Activated T-cell treated with anti-CD3 and anti-CD28 coated beads, Interleukin-2, amount 50 U/mL, for 72 hours (primary cell): ENCODE measurements at regions not wholly inside any gene's neighbourhood (a gene's known extent, or its start where the extent isn't known, plus 50 kb on each side); places are given as distances from the start of the nearest gene placed in this dataset.

Experiments
- ATAC-seq, 2 donors: fragments of 150-1000 bp; cut with Tn5 transposase; replicated peaks in 1 of 2; 2 replicates each; pipeline ENCODE4 v1.10.0; 2021; ENCODE audit warnings: moderate library complexity in 2 of 2, mild to moderate bottlenecking in 1 of 2
- DNase-seq, 2 donors: peaks; one replicate each; pipeline ENCODE4 v3.0.0; 2021 to 2022; ENCODE audit warnings: mixed read lengths in 1 of 2
- H3K27ac Mint-ChIP-seq: one replicate; pipeline ENCODE4 v1.8.0; 2022; ENCODE audit warnings: mild to moderate bottlenecking, moderate library complexity, mixed read lengths
- H3K27me3 Mint-ChIP-seq: one replicate; pipeline ENCODE4 v1.8.0; 2022; ENCODE audit warnings: low read depth, mixed read lengths
- H3K36me3 Mint-ChIP-seq, 2 donors: one replicate each; pipeline ENCODE4 v1.8.0; 2022; ENCODE audit warnings: mixed read lengths in 2 of 2, mild to moderate bottlenecking in 1 of 2; ENCODE audit not compliant: insufficient read depth in 2 of 2
- H3K4me1 Mint-ChIP-seq: one replicate; pipeline ENCODE4 v1.8.0; 2022; ENCODE audit warnings: low read depth, mixed read lengths
- H3K4me3 Mint-ChIP-seq, 2 donors: one replicate each; pipeline ENCODE4 v1.8.0; 2022; ENCODE audit warnings: mild to moderate bottlenecking in 2 of 2, mixed read lengths in 2 of 2, moderate library complexity in 2 of 2
- H3K9me3 Mint-ChIP-seq, 2 donors: one replicate each; pipeline ENCODE4 v1.8.0; 2022; ENCODE audit warnings: mixed read lengths in 2 of 2

DNA sequence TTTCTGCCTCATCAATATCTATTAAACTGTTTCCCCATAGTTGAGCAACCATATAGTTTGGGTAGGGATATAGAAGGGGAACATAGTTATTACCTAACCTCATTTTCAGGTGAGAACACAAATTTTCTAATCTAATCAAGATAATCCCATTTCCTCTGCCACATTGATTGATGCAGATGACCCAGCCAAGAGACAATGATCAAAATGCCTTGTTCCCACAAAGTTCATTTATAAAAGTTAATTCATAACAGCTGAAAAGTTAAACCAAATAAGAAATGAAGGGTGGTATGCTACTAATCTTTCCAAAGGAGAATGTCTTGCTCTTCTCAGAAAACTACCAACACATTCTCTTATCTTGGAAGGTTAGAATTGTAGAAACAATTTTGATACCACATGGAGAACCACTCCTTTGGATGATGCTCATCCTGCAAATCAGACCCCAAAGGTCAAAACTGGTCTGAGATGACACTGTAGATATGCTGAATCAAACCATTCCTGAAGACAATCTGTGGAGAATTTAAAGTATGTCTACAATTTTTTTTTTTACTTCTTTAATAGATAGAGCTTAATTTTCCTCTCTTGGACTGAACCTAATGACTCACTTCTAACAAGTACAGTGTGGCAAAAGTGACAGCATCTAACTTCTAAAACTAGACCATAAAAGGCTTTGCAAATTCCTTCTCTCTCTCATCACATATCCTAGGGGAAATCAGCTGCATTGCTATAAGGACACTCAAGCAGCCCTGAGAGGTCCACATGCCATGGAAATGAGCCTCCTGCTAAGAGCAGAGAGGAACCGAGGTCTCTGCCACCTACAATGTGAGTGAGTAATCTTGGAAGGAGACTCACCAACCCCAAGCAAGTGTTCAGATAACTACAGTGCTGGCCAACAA, 586.7 kb upstream of the TUSC1 start:
- DNase-seq (no peak), ATAC-seq (no peak)
- H3K4me3 Mint-ChIP-seq, result no peak overlapping the region
- no peaks in the 10 kb centered on the region for H3K27me3 Mint-ChIP-seq
- no peaks in the 10 kb centered on the region for H3K36me3 Mint-ChIP-seq
- no peaks in the 10 kb centered on the region for H3K4me1 Mint-ChIP-seq
- H3K27ac Mint-ChIP-seq, result no peak overlapping the region
- peaks cover 4 to 6% of the 10 kb centered on the region in 2 donors for H3K9me3 Mint-ChIP-seq

DNA sequence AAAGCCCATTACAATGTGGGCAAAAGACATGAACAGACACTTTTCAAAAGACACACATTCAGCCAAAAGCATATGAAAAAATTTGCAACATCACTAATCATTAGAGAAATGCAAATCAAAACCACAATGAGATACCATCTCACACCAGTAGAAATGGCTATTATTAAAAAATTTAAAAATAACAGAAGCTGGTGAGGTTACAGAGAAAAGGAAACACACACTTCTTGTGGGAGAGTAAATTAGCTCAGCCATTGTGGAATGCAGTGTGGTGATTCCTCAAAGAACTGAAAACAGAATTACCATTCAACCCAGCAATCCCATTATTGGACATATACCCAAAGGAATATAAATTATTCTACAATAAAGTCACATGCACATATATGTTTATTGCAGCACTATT, 585.2 kb upstream of the TUSC1 start:
- Mint-ChIP-seq H3K9me3 (peaks cover 4 to 5% of the 10 kb centered on the region in 2 donors), H3K4me1 (no peaks in the 10 kb centered on the region)

DNA sequence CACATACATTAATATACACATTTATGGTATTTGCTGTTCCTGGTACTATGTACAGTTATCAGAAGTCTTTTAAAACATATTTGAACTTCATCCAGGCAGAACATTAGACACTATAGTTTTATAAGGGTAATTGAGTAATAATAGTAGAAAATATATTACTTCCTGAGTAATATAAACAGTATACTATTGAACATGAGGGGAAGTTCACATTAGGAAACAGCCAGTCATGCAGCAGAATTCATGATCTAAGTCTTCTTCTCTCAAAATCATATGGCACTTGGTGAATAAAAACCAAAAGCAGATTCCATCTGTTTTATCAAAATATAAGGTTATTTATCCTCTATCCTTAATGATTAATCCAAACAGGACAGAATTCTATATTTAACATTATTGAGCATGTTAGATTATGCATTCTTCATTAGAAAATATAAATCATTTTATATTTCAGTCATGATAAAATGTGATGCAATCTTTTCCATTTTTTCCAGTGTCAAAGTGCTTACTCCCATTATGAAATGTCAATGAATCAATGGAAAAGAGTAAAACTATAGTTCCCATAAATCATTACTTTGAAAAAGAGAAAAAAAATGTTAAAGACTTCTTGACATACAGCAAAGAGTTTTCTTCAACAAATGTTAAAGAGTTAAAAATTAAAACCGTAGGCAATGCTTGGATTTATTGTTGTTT, 584.3 kb upstream of the TUSC1 start:
- H3K27ac Mint-ChIP-seq, result no peak overlapping the region
- DNase-seq, result no peak
- H3K9me3 Mint-ChIP-seq, result peaks cover 4 to 5% of the 10 kb centered on the region in 2 donors
- H3K4me1 Mint-ChIP-seq, result no peaks in the 10 kb centered on the region
- no peak overlapping the region for H3K4me3 Mint-ChIP-seq
- ATAC-seq, result no peak
- no peaks in the 10 kb centered on the region for H3K36me3 Mint-ChIP-seq
- H3K27me3 Mint-ChIP-seq, result no peaks in the 10 kb centered on the region

More for the DNA sequence above, 585.2 kb upstream of the TUSC1 start:
- Mint-ChIP-seq H3K27ac (no peak overlapping the region), H3K27me3 (no peaks in the 10 kb centered on the region), H3K4me3 (no peak overlapping the region), H3K36me3 (no peaks in the 10 kb centered on the region)
- no peak for ATAC-seq
- no peak for DNase-seq

DNA sequence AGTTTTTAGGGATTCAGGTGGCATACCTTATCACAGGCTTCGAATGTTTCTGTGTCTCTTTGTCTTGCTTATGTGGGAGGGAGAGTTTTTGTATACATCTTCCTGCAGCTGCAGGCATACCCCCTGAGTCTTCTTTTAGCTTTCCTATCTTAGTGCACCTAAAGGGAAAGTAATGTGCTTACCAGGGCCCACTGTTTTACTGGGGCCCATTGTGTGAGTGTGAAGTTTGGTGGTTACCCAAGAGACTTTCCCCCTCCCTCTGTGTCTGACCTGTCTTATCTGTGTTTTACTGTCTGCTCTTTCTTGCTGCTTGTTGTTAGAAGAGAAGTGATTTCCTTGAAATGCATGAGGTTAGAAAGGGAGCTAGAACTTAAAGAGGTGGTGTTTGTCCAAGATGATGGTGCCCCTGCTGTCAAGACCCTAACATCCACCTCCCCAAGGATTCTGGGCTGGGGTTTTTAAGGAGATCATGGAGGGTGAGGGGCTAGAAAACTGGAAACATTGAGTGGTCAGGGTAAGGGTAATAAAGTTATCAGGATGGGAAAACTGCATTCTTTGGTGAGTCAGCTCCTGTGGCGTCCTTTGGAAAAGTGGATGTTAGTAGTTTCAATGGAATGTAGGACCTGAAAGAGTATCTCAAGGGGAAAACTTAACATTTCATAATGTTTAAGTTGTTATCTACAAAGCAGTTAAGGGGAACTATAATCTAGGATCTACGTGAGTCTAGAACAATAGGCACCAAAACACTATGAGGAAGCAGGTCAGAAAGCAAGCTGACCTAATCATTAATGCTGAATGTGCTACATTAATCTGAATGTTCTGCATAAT, 583.5 kb upstream of the TUSC1 start:
- no peak for DNase-seq
- no peaks in the 10 kb centered on the region for H3K36me3 Mint-ChIP-seq

DNA sequence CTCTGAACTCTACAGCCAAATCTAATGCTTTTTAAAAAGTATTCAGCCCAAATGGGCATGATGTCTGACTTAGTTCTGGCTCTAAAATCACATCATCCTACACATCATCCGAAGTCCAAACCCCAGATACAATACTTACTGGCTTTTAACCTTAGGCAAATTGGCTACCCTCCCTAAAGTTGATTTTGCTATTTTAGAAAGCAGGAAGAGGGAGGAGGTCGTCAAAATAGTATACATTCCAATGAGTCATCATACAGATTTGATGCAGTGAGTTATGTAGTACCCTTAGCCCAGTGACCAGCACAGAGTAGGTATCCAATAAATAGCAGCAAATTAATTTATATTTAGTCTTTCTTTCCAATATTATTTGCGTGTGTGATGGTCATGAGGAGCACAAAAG, 582.0 kb upstream of the TUSC1 start:
- H3K4me3 Mint-ChIP-seq, result no peak overlapping the region
- no peaks in the 10 kb centered on the region for H3K36me3 Mint-ChIP-seq
- H3K27me3 Mint-ChIP-seq, result no peaks in the 10 kb centered on the region
- DNase-seq, result no peak
- no peaks in the 10 kb centered on the region for H3K4me1 Mint-ChIP-seq
- H3K9me3 Mint-ChIP-seq, result peaks cover 0 to 5% of the 10 kb centered on the region in 2 donors
- no peak overlapping the region for H3K27ac Mint-ChIP-seq
- ATAC-seq, result no peak

More for the DNA sequence above, 583.5 kb upstream of the TUSC1 start:
- H3K27ac Mint-ChIP-seq, result no peak overlapping the region
- no peak overlapping the region for H3K4me3 Mint-ChIP-seq
- H3K27me3 Mint-ChIP-seq, result no peaks in the 10 kb centered on the region
- peaks cover 4 to 5% of the 10 kb centered on the region in 2 donors for H3K9me3 Mint-ChIP-seq
- no peak for ATAC-seq
- H3K4me1 Mint-ChIP-seq, result no peaks in the 10 kb centered on the region

DNA sequence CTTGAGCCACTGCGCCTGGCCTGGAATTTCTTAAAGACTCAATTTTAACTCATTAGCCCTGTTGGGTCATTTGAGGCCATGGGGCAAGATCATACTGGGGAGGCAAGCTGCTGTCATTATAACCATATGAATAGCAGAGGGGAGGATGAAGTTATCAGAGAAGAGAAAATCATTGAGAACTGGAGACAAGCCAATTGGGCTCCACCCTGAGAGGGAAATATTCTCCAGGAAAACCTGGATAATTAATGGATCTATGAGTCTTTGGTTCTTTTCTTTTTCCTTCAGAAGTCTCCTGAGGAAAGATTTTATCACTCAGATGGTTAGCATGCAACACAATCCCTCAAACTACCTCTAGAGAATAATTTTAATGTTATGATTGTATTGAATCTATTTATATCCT, 569.6 kb upstream of the TUSC1 start:
- H3K27me3 Mint-ChIP-seq, result no peaks in the 10 kb centered on the region

DNA sequence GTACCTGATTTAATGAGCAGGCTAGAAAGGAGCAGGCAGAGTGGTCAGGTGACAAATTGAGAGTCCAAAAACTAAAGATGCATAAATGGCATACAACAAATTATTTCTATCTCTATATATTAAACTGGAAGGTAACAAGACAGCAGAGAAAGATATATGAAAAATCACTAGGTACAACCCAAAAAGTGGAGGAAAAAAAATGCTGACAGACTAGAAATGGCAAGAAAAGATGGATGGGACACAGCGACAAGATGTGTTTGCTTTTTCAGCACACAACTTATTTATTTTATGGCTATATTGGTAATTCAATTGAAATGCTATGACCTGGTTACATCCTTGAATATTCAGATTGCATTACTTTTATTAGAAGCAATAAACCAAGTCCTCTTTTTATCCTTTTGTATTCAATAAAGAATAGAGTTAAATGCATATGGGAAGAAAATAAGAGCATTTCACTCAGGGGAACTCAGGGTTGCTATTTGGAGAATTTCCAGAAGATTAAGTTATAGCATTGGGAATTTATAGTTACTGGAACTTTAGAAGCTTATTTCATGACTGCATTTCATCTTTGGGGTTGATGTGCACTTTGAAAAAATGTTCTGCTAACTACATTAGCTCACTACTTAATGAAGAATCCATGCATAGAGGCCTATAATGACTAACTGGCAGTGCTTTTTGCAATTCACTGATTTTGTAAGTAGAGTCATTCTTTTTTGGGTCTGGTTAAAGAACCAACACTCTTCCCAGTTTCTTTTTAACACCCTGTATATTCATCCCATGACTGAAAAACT, 566.6 kb upstream of the TUSC1 start:
- Mint-ChIP-seq H3K27me3 (no peaks in the 10 kb centered on the region), H3K4me1 (no peaks in the 10 kb centered on the region), H3K9me3 (peaks cover 8 to 14% of the 10 kb centered on the region in 2 donors), H3K27ac (no peak overlapping the region), H3K4me3 (no peak overlapping the region), H3K36me3 (peaks cover 0 to 2% of the 10 kb centered on the region in 2 donors)
- ATAC-seq, result no peak
- DNase-seq, result no peak

More for the DNA sequence above, 569.6 kb upstream of the TUSC1 start:
- Mint-ChIP-seq H3K4me1 (no peaks in the 10 kb centered on the region), H3K9me3 (peaks cover 13 to 14% of the 10 kb centered on the region in 2 donors), H3K36me3 (peaks cover 0 to 2% of the 10 kb centered on the region in 2 donors), H3K27ac (no peak overlapping the region), H3K4me3 (no peak overlapping the region)
- DNase-seq, result no peak
- ATAC-seq, result no peak

DNA sequence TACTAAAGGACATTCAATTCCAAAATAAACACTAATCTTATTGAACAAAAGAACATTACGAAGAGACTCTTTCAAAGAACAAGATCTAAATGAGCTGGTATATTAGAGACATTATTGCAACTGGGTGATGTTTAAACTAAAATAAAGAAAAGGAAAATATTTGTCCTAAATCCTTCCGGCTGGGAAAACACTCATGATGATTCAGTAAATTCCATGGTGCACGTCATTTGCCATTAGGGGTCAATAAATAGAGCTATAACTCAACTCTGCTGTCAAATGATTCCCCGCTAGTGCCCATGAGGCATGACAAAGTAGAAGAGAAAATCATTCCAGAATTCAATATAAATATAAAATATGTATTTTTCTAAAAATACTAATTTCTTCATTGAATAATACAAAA, 565.5 kb upstream of the TUSC1 start:
- no peak for DNase-seq
- H3K27me3 Mint-ChIP-seq, result no peaks in the 10 kb centered on the region
- ATAC-seq, result no peak
- no peak overlapping the region for H3K4me3 Mint-ChIP-seq
- peaks cover 4 to 14% of the 10 kb centered on the region in 2 donors for H3K9me3 Mint-ChIP-seq
- no peaks in the 10 kb centered on the region for H3K4me1 Mint-ChIP-seq
- no peak overlapping the region for H3K27ac Mint-ChIP-seq
- no peaks in the 10 kb centered on the region for H3K36me3 Mint-ChIP-seq

DNA sequence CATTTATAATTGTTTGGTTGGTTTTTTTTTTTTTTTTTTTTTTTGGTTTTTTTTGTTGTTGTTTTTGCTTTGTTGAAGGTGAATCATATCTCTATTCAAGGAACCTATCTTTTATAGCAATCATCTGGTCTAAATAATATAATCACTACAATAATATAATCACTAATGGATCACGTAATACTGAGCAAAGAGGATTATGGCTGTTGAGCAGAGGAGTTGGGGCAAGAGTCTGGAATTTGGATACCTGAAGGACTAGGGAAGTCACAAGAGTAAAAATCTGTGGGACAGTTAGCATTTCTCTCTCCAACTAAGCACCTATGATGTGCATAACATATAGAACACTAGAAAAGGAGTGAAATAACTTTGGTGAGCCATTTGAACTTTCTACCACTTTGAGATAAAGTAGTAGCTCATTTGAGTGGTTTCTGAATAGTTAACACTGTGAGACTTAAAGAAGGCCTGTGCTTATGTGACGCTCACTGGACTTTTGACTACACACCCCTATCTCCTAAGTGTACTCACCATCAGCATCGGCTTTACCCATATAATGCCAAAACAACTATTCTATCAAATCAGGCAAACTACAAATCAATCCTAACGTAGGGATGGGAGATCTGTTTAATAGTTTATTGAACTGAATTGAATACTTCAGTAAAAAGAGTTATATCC, 564.9 kb upstream of the TUSC1 start:
- no peaks in the 10 kb centered on the region for H3K36me3 Mint-ChIP-seq
- H3K4me1 Mint-ChIP-seq, result no peaks in the 10 kb centered on the region
- H3K4me3 Mint-ChIP-seq, result no peak overlapping the region
- no peak overlapping the region for H3K27ac Mint-ChIP-seq
- no peak for DNase-seq
- no peaks in the 10 kb centered on the region for H3K27me3 Mint-ChIP-seq
- H3K9me3 Mint-ChIP-seq, result peaks cover 1 to 13% of the 10 kb centered on the region in 2 donors
- no peak for ATAC-seq

DNA sequence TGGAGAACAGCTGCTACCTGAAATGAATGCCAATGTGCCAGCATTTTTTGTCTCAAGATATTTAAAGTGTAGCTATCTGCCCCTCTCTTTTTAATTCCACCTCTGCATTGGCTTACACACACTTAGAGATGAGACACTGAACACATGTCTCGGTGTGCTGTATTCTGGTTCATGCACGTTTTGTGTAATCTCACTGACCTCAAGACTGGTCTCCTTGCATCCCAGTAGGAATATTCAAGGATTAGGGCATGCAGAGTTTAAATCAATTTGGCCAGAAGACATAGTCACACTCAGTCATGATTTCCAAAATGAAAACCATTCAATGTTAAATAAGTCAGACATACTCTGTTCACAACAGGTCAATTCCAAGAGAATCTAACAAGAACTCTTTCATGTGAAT, 561.8 kb upstream of the TUSC1 start:
- no peak overlapping the region for H3K27ac Mint-ChIP-seq
- H3K36me3 Mint-ChIP-seq, result no peaks in the 10 kb centered on the region
- H3K4me3 Mint-ChIP-seq, result no peak overlapping the region
- no peaks in the 10 kb centered on the region for H3K27me3 Mint-ChIP-seq
- DNase-seq, result no peak
- no peaks in the 10 kb centered on the region for H3K4me1 Mint-ChIP-seq
- ATAC-seq, result no peak
- peaks cover 0 to 13% of the 10 kb centered on the region in 2 donors for H3K9me3 Mint-ChIP-seq

DNA sequence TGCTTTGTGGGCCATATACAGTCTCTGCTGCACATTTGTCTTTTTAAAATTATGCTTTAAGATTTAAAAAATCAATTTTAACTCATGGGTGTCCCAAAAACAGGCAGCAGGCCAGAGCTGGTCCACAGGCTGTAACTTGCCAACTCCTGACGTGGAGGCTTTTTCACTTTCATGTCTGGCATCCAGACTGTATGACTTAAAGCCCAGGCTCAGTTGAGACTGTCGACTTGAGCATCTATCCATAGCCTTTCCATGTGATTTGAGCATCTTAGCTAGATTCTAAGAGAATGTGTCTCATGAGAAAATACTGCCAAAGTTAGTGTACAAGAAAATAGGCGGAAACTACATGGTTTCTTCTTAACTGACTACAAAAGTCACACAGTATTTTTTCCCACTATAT, 559.0 kb upstream of the TUSC1 start:
- Mint-ChIP-seq H3K4me3 (no peak overlapping the region), H3K9me3 (peaks cover 5 to 8% of the 10 kb centered on the region in 2 donors), H3K27me3 (no peaks in the 10 kb centered on the region), H3K36me3 (no peaks in the 10 kb centered on the region), H3K27ac (no peak overlapping the region), H3K4me1 (no peaks in the 10 kb centered on the region)
- DNase-seq (no peak), ATAC-seq (no peak)

DNA sequence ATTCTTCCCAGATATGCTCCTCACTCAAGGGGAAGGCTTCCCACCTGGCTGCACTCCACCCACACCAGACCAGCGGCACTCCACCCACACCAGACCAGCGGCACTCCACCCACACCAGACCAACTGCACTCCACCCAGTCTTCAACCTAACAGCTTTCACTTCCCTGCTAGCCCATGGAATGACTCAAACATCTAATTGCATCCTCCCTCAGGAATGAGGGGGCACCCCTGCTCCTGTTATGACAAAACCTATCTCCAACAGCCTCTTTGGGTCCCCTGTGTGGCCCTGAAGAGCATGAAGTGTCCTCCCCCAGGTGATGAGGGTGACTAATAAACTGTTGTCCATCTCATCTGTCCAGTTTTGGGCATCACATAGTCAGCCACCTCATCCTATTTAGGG, 556.6 kb upstream of the TUSC1 start:
- H3K27ac Mint-ChIP-seq, result no peak overlapping the region
- H3K27me3 Mint-ChIP-seq, result no peaks in the 10 kb centered on the region
- no peak overlapping the region for H3K4me3 Mint-ChIP-seq
- ATAC-seq (no peak), DNase-seq (no peak)
- H3K36me3 Mint-ChIP-seq, result no peaks in the 10 kb centered on the region
- H3K4me1 Mint-ChIP-seq, result no peaks in the 10 kb centered on the region
- peaks cover 5% of the 10 kb centered on the region in 2 donors for H3K9me3 Mint-ChIP-seq
